ACC112 (cell line): ENCODE measurements at regions not wholly inside any gene's neighbourhood (a gene's known extent, or its start where the extent isn't known, plus 50 kb on each side); places are given as distances from the start of the nearest gene placed in this dataset.

Experiments used
- H2AFZ ChIP-seq: fragments of 200-600 bp; sonication (generic); one replicate; pipeline ENCODE4 v1.6.0; 2017; ENCODE audit warnings: antibody characterized with exemption, low read length; ENCODE audit not compliant: unreplicated experiment
- H3K27ac ChIP-seq: fragments of 200-600 bp; sonication (generic); 2 replicates; pipeline ENCODE4 v1.5.1; 2014; ENCODE audit warnings: low read depth, mild to moderate bottlenecking, antibody characterized with exemption, low read length, moderate library complexity
- H3K27me3 ChIP-seq: fragments of 200-600 bp; sonication (generic); 2 replicates; pipeline ENCODE4 v1.6.1; 2014; ENCODE audit warnings: mild to moderate bottlenecking, antibody characterized with exemption, low read length, moderate library complexity, mixed read lengths; ENCODE audit not compliant: insufficient read depth
- H3K36me3 ChIP-seq: fragments of 200-600 bp; sonication (generic); 2 replicates; pipeline ENCODE4 v1.6.1; 2016; ENCODE audit warnings: mild to moderate bottlenecking, antibody characterized with exemption, low read length, moderate library complexity, mixed read lengths; ENCODE audit not compliant: insufficient read depth
- H3K4me1 ChIP-seq: fragments of 200-600 bp; sonication (generic); one replicate; pipeline ENCODE4 v1.6.1; 2016; ENCODE audit warnings: low read length, mixed read lengths; ENCODE audit not compliant: insufficient read depth, unreplicated experiment, control insufficient read depth
- H3K4me3 ChIP-seq: fragments of 200-600 bp; sonication (generic); 2 replicates; pipeline ENCODE4 v1.5.1; 2014; ENCODE audit warnings: mild to moderate bottlenecking, low read depth, low read length
- H3K79me2 ChIP-seq: fragments of 200-600 bp; sonication (generic); one replicate; pipeline ENCODE4 v1.6.0; 2016; ENCODE audit warnings: low read length; ENCODE audit not compliant: control insufficient read depth, unreplicated experiment, insufficient read depth

DNA sequence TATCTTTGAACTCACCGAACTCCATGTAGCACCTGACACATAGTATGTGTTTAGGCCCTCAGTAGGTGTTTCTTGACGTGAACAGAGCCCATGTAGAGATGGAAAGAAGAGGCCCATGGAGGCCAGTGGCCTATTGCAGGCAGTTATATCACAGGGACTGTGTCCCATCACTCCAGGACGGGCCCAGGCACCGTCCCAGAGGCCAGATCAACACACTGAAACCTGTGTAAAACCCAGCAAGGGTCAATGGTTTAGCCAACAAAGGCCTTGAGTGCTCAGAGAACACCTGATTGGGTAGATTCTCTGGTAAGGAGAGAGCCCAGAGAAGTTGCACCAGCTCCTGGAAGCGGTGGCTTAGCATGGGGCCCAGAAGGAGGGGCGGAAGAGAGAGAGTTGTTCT is 82.8 kb downstream of the INHBB start:
- no peak overlapping the region for H3K4me3 ChIP-seq
- H3K27me3 ChIP-seq: peaks cover 47% of the 10 kb centered on the region
- no peaks in the 10 kb centered on the region for H3K4me1 ChIP-seq
- no peak overlapping the region for H2AFZ ChIP-seq
- no peaks in the 10 kb centered on the region for H3K79me2 ChIP-seq
- H3K27ac ChIP-seq: no peak overlapping the region
- H3K36me3 ChIP-seq: no peaks in the 10 kb centered on the region

DNA sequence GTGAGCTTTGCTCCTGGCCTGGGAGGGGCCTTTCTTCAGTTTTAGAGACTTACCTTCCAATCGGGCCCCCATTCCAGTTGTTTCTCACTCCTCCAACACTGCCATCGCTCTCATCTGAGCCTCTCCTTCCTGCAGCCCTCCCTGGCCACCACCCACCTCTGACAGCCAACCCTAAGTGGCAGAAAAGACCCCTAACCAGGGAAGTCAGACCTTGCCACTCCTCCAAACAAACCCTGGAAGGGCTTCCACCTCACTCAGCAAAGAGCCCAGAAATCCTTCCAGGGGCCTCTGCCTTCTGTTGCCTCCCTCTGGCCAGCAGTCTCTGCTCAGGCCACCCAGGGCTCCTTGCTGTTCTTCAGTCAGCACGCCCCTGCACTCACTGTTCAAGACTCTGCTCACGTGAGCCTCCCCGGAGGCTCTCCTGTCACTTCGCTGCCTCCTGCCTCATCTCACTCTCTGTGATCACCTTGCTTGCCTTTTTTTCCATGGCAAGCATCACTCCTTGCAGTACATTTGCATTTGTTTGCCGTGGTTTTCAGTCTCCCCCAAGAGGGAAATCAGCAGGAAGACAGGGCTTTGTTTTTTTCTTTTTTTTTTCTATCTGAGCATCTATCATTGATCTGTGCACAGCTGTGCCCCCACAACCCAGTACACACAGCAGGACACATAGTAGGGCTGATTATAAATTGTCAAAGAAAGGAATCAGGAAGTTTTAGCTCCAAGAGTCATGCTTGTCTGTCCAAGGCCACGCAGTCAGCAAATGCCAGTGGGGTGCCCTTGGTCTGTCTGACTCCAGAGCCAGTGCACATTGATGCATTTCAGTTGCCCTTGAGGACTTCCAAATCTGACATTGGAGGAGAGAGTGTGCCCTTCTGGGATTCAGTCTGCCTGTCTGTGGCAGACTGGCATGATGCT is 83.9 kb downstream of the INHBB start:
- Histone ChIP-seq H3K79me2 (no peaks in the 10 kb centered on the region), H3K27ac (no peak overlapping the region), H3K4me3 (no peak overlapping the region), H3K27me3 (peaks cover 36% of the 10 kb centered on the region), H3K4me1 (no peaks in the 10 kb centered on the region), H3K36me3 (no peaks in the 10 kb centered on the region), H2AFZ (no peak overlapping the region)

DNA sequence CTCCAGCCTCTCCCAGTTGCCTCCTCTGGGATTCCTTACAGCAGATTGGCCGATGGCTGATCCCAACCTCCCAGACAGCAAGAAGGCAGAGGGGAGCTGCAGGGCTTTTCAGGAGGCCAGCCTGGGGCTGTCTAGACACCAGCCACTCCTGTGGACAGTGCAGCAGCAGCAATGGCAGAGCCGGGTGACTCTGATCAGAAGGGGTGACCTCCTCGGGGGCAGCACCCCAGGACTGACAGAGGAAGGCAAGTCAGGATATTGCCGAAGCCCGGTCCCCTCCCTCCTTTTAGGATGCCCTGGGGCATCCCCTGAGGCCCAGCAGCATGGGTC is 84.5 kb downstream of the INHBB start:
- peaks cover 31% of the 10 kb centered on the region for H3K27me3 ChIP-seq
- H2AFZ ChIP-seq: no peak overlapping the region
- no peaks in the 10 kb centered on the region for H3K36me3 ChIP-seq
- no peak overlapping the region for H3K4me3 ChIP-seq
- H3K79me2 ChIP-seq: no peaks in the 10 kb centered on the region
- H3K27ac ChIP-seq: no peak overlapping the region
- no peaks in the 10 kb centered on the region for H3K4me1 ChIP-seq

DNA sequence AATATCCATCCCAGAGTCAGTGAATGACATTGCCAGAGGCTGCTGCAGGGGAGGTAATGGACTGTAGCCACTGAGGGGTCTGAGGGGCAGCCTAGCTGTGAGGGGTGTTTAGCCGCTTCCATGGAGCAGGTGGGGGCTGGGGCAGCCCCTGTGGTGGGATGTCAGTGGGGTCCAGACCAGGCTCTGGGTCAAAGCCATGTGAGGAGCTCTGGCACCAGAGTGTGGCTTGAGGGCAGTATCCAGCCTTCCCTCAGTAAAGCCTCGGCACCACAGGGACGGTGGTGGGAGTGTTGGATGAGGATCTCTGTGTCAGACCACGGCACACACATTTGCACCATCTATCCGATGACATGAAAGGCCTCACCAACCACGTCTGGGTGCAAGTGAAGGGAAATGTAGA is 85.0 kb downstream of the INHBB start:
- Histone ChIP-seq H3K4me1 (no peaks in the 10 kb centered on the region), H3K79me2 (no peaks in the 10 kb centered on the region), H3K27me3 (peaks cover 26% of the 10 kb centered on the region)

DNA sequence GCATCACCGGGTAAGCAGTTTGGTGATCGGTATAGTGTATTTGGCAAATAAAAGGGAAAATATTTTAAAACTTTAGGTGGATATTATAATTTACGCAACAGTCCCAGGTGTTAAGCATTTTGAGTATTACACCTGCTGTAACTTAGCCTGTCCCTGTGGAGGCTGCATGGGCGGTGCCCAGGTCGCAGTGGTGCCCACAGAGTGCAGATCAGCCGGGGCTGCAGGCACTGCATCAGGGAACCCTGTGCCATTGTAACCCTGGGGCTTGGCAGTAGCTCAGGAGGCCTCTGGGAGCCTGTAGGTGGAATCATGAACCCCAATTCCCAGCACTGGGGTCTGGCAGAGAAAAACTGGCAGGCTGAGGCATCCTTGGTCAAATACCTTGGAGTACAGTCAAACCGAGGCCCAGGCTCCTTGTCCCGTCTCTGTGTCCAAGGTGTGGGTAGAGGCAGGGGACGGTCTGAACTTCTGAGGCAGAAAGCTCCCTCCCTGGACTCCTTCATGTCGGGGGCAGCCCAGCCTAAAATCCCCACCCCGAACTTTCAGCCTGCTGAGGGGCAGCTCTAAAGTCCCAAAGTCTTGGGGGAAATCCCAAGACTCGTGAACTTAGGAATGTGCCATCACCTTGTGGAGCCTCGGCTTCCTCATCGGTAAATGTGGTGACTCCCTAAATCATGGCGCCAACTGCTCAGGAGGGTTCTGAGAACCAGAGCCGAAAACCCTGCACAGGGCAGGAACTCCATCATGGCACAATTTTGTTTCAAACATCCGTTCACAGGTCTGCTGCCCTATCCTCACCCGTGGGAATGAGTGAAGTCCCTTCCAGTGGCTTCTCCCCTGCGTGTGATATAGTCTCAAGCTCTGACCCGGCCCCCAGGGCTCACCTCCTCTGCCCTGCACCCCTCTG is 85.7 kb downstream of the INHBB start:
- Histone ChIP-seq H3K36me3 (no peaks in the 10 kb centered on the region), H2AFZ (no peak overlapping the region), H3K4me3 (no peak overlapping the region), H3K4me1 (no peaks in the 10 kb centered on the region), H3K27ac (no peak overlapping the region), H3K27me3 (peaks cover 19% of the 10 kb centered on the region), H3K79me2 (no peaks in the 10 kb centered on the region)

More for the DNA sequence above, 85.0 kb downstream of the INHBB start:
- Histone ChIP-seq H3K36me3 (no peaks in the 10 kb centered on the region), H2AFZ (no peak overlapping the region), H3K27ac (no peak overlapping the region), H3K4me3 (no peak overlapping the region)

DNA sequence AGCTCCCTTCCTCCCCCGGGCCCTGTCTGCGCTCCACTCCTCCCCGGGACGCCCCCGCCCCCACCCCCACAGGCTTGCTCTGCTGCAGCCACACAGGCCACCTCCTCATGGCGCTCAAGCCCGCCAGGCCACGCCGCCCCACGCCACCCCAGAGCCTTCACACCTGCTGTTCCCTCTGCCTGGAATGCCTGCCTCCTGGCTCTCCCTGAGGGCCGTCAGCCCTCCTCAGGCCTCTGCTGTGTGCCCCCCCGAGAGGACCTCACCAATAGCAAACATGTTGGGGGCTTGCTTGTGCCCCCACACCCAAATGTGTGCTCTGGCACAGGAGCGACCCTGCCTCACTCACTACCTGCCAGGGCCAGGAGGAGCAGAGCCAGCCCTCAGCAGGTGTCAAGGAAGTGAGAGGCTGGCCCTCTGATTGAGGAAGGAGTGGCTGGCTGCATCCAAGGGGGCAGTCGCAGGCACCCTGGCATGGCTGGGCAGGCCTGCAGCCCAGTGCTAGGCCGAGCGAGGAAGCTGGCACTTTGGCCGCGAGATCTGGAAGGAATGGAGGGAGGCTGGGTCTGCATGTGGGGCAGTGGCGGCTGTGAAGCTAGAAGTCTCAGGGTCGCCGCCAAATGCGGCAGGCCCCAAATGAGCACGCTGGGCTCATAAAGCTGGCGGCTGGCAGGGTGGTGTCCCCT is 86.5 kb downstream of the INHBB start:
- Histone ChIP-seq H2AFZ (no peak overlapping the region), H3K4me3 (no peak overlapping the region), H3K4me1 (no peaks in the 10 kb centered on the region), H3K27ac (no peak overlapping the region), H3K36me3 (no peaks in the 10 kb centered on the region), H3K79me2 (no peaks in the 10 kb centered on the region), H3K27me3 (peaks cover 12% of the 10 kb centered on the region)

DNA sequence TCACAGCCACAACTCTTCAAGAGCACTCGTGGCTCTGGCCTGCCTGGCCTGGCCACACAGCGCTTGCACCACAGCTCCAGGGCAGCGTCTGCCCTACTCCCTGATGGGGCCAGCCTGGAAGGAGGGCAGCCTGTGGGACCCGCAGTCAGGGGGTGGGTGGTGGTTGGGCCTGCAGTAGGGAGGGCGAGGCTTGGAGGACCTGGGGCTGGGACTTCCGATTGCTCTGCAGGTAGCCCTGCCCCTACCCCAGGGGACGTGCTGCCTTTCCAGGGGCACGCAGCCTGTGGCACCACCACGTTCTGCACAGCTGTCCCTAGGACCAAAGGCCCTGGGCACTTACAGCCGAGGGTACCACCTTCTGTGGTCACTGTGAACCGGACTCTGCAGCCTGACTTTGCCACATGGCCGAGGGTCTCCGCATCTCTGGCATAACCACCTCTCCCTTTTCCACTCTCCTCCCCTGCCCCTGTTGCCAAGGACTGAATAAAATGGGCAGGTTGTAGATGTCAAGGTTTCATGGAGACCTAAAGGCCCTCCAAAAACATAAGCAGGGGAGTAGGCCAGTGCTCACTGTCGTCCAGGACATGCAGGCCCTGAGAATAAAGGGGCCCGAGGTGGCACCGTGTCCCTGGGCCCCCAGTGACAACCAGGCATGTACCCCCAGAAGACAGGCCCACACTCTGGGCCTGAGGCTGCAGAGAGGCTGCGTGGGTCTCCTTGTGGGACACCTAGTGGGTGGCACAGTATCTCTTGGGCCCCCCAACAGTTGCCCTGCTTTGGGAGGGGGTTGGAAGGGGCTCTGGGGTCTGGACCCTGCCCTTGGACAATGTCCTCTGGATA is 87.3 kb downstream of the INHBB start:
- no peaks in the 10 kb centered on the region for H3K79me2 ChIP-seq
- no peak overlapping the region for H3K27ac ChIP-seq
- H2AFZ ChIP-seq: no peak overlapping the region
- H3K27me3 ChIP-seq: peaks cover 8% of the 10 kb centered on the region
- no peaks in the 10 kb centered on the region for H3K4me1 ChIP-seq
- no peaks in the 10 kb centered on the region for H3K36me3 ChIP-seq
- H3K4me3 ChIP-seq: no peak overlapping the region

DNA sequence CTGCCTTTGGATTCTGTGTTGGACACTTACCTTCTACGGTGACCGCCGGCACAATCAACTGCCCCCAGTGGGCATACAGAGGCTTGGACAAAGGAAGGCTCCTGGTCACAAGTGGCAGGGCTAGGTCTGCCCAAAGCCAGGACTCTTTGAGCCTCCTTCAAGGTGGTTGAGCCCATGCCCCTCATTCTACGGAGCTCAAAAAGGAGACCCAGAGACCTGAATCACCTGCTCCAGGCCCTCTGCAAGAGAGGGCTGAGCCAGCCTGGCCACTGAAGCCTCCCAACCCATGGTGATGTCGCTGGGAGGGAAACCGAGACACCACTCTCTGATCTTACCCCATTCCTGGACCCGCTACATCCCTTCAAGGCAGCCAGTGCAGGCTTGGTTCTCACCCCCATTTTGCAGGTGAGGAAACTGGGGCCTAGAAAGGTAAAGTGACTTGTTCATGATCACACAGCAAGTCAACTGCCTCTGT is 87.9 kb downstream of the INHBB start:
- peaks cover 1% of the 10 kb centered on the region for H3K27me3 ChIP-seq
- H2AFZ ChIP-seq: no peak overlapping the region

DNA sequence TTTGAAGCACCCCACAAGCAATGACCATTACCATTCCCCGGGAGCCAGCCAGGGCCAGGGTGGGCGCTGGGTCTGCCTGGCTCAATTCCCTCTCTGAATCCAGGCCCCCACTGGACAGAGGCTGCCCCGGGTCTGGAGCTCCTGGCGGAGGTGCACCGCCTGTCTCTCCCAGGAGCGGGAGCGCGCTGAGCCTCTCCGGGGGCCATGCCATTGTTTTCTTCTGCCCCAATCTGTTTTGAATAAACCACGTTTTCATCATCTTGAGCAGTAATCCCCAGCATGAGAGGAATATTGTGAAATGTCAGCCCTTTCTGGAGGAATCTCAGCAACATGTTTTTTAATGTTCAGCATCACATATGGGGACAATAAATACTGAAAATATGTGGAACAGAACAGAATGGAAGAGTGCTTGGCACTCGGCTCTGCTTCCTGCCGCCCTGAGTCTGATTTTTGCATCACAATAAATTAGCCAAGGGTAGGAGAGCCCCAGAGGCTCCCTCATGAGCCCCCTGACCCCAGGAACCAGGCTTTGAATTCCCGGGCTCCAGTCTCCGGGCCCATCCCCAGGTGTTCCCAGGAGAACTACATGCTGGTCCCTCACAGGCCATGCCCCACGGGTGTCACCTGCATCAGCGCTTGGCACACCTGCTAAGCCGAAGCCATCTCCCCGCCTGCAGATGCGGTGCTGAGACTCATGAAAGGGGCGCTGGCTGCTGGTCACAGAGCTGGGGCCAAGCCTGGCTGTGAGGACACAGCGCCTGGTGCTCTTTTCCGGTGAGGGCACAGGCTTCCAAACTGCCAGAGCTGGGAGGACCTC is 88.8 kb downstream of the INHBB start:
- Histone ChIP-seq H2AFZ (no peak overlapping the region), H3K4me3 (no peak overlapping the region), H3K36me3 (no peaks in the 10 kb centered on the region), H3K27me3 (peaks cover 3% of the 10 kb centered on the region; the same call in 1 of the 2 replicates), H3K4me1 (no peaks in the 10 kb centered on the region), H3K79me2 (no peaks in the 10 kb centered on the region), H3K27ac (no peak overlapping the region)

More for the DNA sequence above, 87.9 kb downstream of the INHBB start:
- Histone ChIP-seq H3K36me3 (no peaks in the 10 kb centered on the region), H3K27ac (no peak overlapping the region), H3K4me3 (no peak overlapping the region), H3K4me1 (no peaks in the 10 kb centered on the region), H3K79me2 (no peaks in the 10 kb centered on the region)
